Transverse colon (tissue), 4 donors: ENCODE measurements at regions not wholly inside any gene's neighbourhood (a gene's known extent, or its start where the extent isn't known, plus 50 kb on each side); places are given as distances from the start of the nearest gene placed in this dataset.

ENCODE experiments used
- DNase-seq: peaks from one replicate; pipeline ENCODE4 v3.0.0-alpha.2; 2019
- H3K27ac ChIP-seq, 4 donors: fragments of 200-600 bp; sonication (generic); 2 replicates each; pipeline ENCODE4 v1.5.1; 2016 to 2018; ENCODE audit warnings: inconsistent platforms in 4 of 4
- H3K27me3 ChIP-seq: fragments of 200-600 bp; sonication (generic); 2 replicates; pipeline ENCODE4 v1.5.1; 2017; ENCODE audit warnings: inconsistent platforms
- H3K36me3 ChIP-seq, 4 donors: fragments of 200-600 bp; sonication (generic); 2 replicates each; pipeline ENCODE4 v1.5.1; 2017 to 2019; ENCODE audit warnings: inconsistent platforms in 4 of 4
- H3K4me1 ChIP-seq, 4 donors: fragments of 200-600 bp; sonication (generic); 2 replicates each; pipeline ENCODE4 v1.5.1; 2017 to 2020; ENCODE audit warnings: inconsistent platforms in 4 of 4
- H3K4me3 ChIP-seq, 4 donors: fragments of 200-600 bp; sonication (generic); 1 replicate in 1 of 4; 2 replicates in 3 of 4; pipeline versions ENCODE4 v1.5.1 to v1.6.1; 2017 to 2019; ENCODE audit warnings: inconsistent platforms in 4 of 4
- H3K9me3 ChIP-seq, 2 donors: fragments of 200-600 bp; sonication (generic); 2 replicates each; pipeline ENCODE4 v1.5.1; 2017 to 2019; ENCODE audit warnings: inconsistent platforms in 2 of 2
- EP300 ChIP-seq: sonication (generic); formaldehyde crosslinking; IDR thresholded peaks from one replicate; pipeline ENCODE4 v1.6.1; 2017; ENCODE audit warnings: antibody characterized with exemption, low read depth
- POLR2A ChIP-seq: fragments of 450-650 bp; IDR thresholded peaks from one replicate; pipeline ENCODE4 v1.6.1; 2016; ENCODE audit warnings: antibody characterized with exemption, mild to moderate bottlenecking, moderate library complexity
- POLR2AphosphoS5 ChIP-seq, 3 donors: sonication (generic); formaldehyde crosslinking; IDR thresholded peaks; one replicate each; pipeline ENCODE4 v1.6.1; 2016; ENCODE audit warnings: antibody characterized with exemption in 3 of 3
- WGBS, 2 donors: methylation state at CpG; one replicate each; pipeline ENCODE4 v1.1.5; 2018; ENCODE audit warnings: low coverage in 1 of 2; 5-methylcytosine and 5-hydroxymethylcytosine counted together
- in situ Hi-C, 4 donors: fragments of 200-750 bp; cut with MboI; loops; one replicate each; pipeline versions ENCODE4 v1.15.0 to v1.15.1; 2017; ENCODE audit warnings: low sequenced_read_pairs in 3 of 4, low pct_ligation_motif_present in 1 of 4, low pct_unique_long_range_greater_than_20kb in 1 of 4
- intact Hi-C: fragments of 100-400 bp; cut with DNase I; formaldehyde crosslinking; loops from one replicate; pipeline ENCODE4 v1.15.1; 2023; ENCODE audit warnings: low total_unique reads
- TF ChIP-seq, protein P1 (sequence below), 5 experiments: fragments of 200-600 bp in 3 of 5; fragments of 450-650 bp in 2 of 5; sonication (generic) in 3 of 5; IDR thresholded peaks; 1 replicate in 2 of 5; 2 replicates in 3 of 5; pipeline ENCODE4 v1.5.1; 2016 to 2017; ENCODE audit warnings: antibody characterized with exemption in 5 of 5, inconsistent platforms in 3 of 5, mild to moderate bottlenecking in 2 of 5, moderate library complexity in 1 of 5

DNA sequence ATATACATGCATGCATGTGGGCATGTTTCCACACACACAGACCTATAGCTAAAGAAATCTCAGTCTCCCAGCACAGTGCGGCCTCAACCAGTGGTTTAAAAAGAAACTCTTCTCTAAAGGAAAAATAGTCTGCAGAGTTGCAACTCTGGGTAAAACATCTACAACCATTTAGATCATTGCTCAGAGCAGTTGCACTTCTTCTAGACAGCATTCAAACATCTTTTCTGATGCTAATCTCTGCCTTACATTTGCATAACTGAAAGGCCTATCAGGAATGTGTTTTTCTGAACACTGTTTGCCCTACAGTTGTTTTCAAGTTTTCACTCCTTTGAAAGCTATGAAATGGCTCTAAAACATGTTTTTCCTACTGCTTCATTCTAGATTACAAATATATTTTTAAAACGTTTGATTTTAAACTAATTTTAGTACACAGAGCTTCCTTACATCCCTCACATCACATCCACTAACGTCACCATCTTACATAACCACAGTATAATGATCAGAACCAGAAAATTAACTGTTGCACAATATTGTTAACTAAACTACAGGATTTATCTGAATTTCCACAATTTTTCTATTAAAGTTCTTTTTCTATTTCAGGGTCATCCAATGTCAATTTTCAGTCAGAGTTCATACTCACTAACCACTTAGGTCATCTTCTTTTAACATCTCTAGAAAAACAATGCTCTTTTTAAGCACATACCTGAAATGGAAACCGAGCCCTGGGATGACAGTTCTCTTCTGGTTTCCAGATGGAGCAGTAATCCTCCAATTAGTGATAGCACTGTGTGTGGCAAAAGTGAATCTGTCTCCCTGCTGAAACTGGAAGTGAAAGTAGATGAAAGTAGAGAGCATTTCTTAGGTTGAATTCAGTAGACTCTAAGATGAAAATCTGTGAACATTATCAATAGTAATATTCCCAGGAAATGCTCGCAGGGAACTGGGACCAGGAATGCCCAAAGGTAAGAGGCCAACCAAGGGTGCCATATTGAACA is 501.6 kb upstream of the GCFC2 start:
- H3K4me1 ChIP-seq, result no peaks in the 10 kb centered on the region
- H3K27ac ChIP-seq, result no peak overlapping the region
- DNase-seq, result no peak
- H3K27me3 ChIP-seq, result no peaks in the 10 kb centered on the region
- H3K36me3 ChIP-seq, result no peaks in the 10 kb centered on the region
- no peaks in the 10 kb centered on the region for H3K9me3 ChIP-seq
- TF ChIP-seq POLR2A (no peak), EP300 (no peak), POLR2AphosphoS5 (IDR thresholded peaks at IDR 0.05) (no peak)
- TF ChIP-seq, protein P1, sequence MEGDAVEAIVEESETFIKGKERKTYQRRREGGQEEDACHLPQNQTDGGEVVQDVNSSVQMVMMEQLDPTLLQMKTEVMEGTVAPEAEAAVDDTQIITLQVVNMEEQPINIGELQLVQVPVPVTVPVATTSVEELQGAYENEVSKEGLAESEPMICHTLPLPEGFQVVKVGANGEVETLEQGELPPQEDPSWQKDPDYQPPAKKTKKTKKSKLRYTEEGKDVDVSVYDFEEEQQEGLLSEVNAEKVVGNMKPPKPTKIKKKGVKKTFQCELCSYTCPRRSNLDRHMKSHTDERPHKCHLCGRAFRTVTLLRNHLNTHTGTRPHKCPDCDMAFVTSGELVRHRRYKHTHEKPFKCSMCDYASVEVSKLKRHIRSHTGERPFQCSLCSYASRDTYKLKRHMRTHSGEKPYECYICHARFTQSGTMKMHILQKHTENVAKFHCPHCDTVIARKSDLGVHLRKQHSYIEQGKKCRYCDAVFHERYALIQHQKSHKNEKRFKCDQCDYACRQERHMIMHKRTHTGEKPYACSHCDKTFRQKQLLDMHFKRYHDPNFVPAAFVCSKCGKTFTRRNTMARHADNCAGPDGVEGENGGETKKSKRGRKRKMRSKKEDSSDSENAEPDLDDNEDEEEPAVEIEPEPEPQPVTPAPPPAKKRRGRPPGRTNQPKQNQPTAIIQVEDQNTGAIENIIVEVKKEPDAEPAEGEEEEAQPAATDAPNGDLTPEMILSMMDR (IDR thresholded peaks at IDR 0.05), result no peak
- no peak overlapping the region for H3K4me3 ChIP-seq
- WGBS, 2 donors, result 57 to 63% methylated on average over 4 to 5 of the region's 5 CpGs
- in situ Hi-C loops (no loop called here), intact Hi-C loops (no loop called here)

DNA sequence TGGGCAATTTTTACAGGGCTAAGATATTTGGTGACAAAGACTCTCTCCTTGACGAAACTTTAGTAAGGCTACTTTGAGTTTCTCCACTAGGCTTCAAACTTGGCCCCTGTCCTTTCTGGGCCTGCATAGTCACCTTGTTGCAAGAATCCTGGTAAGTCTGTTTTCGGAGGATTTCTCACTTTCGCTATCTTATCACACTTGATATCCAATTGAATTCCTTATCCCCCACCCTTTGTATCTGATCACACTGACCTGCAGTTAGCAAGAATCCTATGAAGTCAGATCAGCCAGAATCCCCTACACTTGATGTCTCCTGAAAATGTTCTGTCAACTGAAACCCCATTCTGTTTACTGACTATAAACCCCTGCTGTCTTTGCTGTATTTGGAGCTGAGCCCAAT is 499.8 kb upstream of the GCFC2 start:
- TF ChIP-seq, protein P1 (IDR thresholded peaks at IDR 0.05), result no peak
- no peak for TF ChIP-seq EP300
- TF ChIP-seq POLR2AphosphoS5 (IDR thresholded peaks at IDR 0.05), result no peak
- no peak for TF ChIP-seq POLR2A
- no peak overlapping the region for H3K4me3 ChIP-seq
- intact Hi-C loops (no loop called here), in situ Hi-C loops (no loop called here)
- no peaks in the 10 kb centered on the region for H3K4me1 ChIP-seq
- H3K36me3 ChIP-seq, result no peaks in the 10 kb centered on the region
- no peaks in the 10 kb centered on the region for H3K27me3 ChIP-seq
- H3K27ac ChIP-seq, result no peak overlapping the region
- DNase-seq, result no peak
- 92 to 94% methylated on average over 3 of the region's 3 CpGs for WGBS, 2 donors
- H3K9me3 ChIP-seq, result no peaks in the 10 kb centered on the region

DNA sequence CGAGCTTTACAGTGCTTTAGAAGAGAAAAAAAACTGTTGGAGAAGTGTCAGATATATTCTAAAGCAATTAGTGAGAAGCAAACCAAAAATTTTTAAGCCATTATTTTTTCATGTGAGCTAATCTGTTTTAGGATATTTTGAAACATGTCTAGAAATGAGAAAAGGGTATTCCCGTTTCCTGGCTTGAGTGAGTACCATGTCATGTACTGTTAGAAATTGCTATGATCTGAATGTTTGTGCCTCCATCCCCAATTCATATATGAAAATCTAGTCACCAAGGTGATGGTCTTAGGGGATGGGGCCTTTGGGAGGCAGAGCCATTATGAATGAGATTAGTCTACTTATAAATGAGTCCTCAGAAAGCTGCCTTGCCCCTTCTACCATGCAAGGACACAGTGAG is 493.3 kb upstream of the GCFC2 start:
- TF ChIP-seq POLR2A (no peak), EP300 (no peak), POLR2AphosphoS5 (IDR thresholded peaks at IDR 0.05) (no peak)
- TF ChIP-seq, protein P1 (IDR thresholded peaks at IDR 0.05), result no peak
- 39 to 57% methylated on average over 2 of the region's 2 CpGs for WGBS, 2 donors
- in situ Hi-C loops (no loop called here), intact Hi-C loops (no loop called here)
- no peak for DNase-seq
- Histone ChIP-seq H3K9me3 (no peaks in the 10 kb centered on the region), H3K4me1 (no peaks in the 10 kb centered on the region), H3K36me3 (no peaks in the 10 kb centered on the region), H3K27ac (no peak overlapping the region), H3K4me3 (no peak overlapping the region), H3K27me3 (no peaks in the 10 kb centered on the region)

DNA sequence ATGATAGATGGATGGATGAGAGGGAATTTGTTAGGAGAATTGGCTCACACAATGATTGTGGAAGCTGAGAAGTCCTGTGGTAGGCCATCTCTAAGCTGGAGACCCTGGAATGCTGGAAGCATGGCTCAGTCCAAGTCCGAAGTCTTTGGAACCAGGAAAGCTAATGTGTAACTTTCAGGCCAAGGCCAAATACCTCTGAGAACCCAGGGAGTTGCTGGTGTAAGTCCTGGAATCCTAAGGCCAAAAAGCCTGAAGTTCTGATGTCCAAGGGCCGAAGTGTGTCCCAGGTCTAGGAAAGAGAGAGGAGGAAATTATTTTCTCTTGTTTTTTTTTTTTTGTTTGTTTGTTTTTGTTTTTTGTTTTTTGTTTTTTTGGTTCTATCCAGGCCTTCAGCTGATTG is 492.2 kb upstream of the GCFC2 start:
- Histone ChIP-seq H3K4me1 (no peaks in the 10 kb centered on the region), H3K36me3 (no peaks in the 10 kb centered on the region), H3K4me3 (no peak overlapping the region), H3K27me3 (no peaks in the 10 kb centered on the region), H3K27ac (no peak overlapping the region), H3K9me3 (no peaks in the 10 kb centered on the region)
- 59 to 82% methylated on average over 2 of the region's 2 CpGs for WGBS, 2 donors
- no peak for DNase-seq
- in situ Hi-C loops, result no loop called here
- TF ChIP-seq EP300, result no peak
- TF ChIP-seq, protein P1 (IDR thresholded peaks at IDR 0.05), result no peak
- no peak for TF ChIP-seq POLR2A
- TF ChIP-seq POLR2AphosphoS5 (IDR thresholded peaks at IDR 0.05), result no peak
- intact Hi-C loops, result no loop called here
